GM23338 (cell line): ENCODE measurements at regions not wholly inside any gene's neighbourhood (a gene's known extent, or its start where the extent isn't known, plus 50 kb on each side); places are given as distances from the start of the nearest gene placed in this dataset.

Experiments
- EZH2phosphoT487 ChIP-seq: fragments of 200-600 bp; sonication (generic); IDR thresholded peaks from one replicate; pipeline ENCODE4 v1.8.1; 2018; ENCODE audit warnings: antibody characterized with exemption; ENCODE audit not compliant: unreplicated experiment
- TF ChIP-seq, protein P1 (sequence below), 2 experiments: fragments of 200-600 bp in 1 of 2; sonication (generic) in 1 of 2; conservative IDR thresholded peaks; 2 replicates each; pipeline versions ENCODE4 v1.5.1 to v1.6.1; 2016 to 2017; ENCODE audit warnings: antibody characterized with exemption in 2 of 2, low read depth in 2 of 2, mild to moderate bottlenecking in 2 of 2, moderate library complexity in 1 of 2

DNA sequence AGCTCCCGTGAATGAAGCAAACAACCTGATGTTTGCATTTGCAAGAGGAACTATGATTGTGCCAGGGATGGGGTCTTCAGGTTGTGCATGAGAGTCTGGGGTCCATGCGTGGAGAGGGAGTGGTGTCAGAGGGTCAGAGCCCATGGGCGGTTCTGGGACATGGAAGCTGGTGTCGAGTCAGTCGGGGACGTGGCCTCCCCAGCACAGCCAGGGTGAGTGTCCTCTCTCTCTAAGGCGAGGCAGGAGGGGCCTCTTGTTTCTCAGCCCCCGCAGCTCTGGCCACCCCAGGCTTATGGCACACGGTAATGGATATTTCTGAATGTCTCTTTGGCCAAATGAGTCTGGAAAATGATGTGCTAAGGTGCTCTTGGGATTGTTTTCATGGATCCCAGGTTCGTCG is 118.6 kb downstream of the RTP5 start:
- no peak for TF ChIP-seq EZH2phosphoT487
- TF ChIP-seq, protein P1, sequence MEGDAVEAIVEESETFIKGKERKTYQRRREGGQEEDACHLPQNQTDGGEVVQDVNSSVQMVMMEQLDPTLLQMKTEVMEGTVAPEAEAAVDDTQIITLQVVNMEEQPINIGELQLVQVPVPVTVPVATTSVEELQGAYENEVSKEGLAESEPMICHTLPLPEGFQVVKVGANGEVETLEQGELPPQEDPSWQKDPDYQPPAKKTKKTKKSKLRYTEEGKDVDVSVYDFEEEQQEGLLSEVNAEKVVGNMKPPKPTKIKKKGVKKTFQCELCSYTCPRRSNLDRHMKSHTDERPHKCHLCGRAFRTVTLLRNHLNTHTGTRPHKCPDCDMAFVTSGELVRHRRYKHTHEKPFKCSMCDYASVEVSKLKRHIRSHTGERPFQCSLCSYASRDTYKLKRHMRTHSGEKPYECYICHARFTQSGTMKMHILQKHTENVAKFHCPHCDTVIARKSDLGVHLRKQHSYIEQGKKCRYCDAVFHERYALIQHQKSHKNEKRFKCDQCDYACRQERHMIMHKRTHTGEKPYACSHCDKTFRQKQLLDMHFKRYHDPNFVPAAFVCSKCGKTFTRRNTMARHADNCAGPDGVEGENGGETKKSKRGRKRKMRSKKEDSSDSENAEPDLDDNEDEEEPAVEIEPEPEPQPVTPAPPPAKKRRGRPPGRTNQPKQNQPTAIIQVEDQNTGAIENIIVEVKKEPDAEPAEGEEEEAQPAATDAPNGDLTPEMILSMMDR (conservative IDR thresholded peaks at IDR 0.05; ENCODE audit: low read depth in 2 of 2) = no peak
